HG02970 (cell line): ENCODE measurements at regions not wholly inside any gene's neighbourhood (a gene's known extent, or its start where the extent isn't known, plus 50 kb on each side); places are given as distances from the start of the nearest gene placed in this dataset.

Source experiments
- ATAC-seq: cut with Tn5 transposase; IDR thresholded peaks from one replicate; pipeline ENCODE4 v1.9.1; 2021; ENCODE audit warnings: mild to moderate bottlenecking, moderate library complexity, moderate number of reproducible peaks; ENCODE audit not compliant: unreplicated experiment, low FRiP score

- ATAC-seq = no peak
Observed at GRCh38 chr20:6504179-6504578, 263.3 kb upstream of the BMP2 start.

DNA sequence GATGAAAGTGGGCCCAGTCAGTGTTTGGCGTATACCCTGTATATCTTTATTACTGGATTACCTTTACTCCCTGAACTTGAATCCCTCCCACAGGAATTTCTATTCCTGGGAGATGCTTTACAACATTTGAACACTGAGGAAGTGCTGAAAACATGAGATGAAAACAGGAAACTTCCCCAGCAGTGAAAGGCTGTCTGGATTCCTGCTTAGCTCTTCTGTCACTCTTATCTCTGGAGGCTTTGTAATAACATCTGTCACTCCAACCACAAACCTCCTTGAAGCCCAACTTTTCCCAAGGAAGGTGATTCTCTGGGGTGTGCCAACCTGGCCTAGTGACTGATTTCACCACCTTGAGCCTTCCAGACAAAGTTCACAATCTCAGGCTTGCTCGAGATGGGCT lies 264.5 kb upstream of the BMP2 start:
- no peak for ATAC-seq

DNA sequence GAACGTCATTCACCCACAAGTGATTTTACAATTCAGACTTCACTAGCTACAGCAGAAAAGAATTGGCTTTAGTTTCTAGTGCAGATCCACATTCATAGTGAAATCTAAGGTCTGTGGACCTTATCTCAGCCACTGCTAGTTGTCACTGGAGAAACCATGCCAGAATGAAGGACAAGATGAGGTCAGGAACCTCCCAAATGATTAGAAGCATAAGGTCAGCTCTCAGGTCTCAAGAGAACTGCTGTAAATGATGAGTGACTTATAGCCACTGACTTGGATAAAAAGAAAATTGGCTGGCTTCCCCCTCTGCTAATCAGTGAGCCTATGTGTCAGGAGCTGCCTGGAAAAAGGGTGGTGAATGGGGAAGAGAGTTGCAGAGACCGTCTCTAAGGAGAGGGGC lies 265.3 kb upstream of the BMP2 start:
- ATAC-seq = no peak

- ATAC-seq = no peak
Observed at GRCh38 chr20:6501061-6501460, 266.4 kb upstream of the BMP2 start.

DNA sequence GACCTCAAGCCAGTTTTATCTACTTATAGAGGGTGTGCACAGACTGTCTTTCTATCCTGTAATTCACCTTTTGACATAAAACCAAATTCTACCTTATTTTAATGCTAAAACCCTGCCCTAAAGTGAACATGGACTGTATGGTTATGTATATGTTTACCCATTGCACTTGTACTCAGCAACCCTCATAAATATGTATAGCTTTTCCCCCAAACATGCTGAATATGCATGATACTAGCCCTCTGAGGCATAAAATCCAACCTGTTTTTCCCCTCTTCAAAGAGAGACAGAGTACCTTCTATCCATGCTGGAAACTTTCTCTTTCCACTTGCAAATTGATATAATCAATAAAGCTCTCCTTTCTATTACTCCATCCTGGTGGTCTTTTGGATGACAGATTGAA lies 267.9 kb upstream of the BMP2 start:
- no peak for ATAC-seq

- no peak for ATAC-seq
Observed at GRCh38 chr20:6496874-6497273, 270.6 kb upstream of the BMP2 start.

DNA sequence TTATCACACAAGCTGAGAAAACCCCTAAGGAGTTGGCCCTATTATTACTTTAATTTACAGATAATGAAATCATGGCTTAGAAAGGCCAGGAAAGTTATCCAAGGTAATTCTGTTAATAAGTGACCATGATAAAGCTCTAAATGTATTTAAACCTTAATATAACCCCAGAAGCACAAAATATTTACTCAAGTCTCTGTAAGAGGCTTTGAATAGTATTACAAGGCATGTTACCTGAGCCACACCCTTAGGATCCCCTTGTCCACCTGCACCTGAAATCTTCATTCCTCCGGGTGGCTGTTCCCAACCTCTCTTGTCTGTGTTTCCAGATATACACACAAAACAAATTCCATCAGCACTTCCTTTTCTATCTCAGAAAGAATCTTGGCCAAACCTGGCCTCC lies 271.6 kb upstream of the BMP2 start:
- no peak for ATAC-seq

DNA sequence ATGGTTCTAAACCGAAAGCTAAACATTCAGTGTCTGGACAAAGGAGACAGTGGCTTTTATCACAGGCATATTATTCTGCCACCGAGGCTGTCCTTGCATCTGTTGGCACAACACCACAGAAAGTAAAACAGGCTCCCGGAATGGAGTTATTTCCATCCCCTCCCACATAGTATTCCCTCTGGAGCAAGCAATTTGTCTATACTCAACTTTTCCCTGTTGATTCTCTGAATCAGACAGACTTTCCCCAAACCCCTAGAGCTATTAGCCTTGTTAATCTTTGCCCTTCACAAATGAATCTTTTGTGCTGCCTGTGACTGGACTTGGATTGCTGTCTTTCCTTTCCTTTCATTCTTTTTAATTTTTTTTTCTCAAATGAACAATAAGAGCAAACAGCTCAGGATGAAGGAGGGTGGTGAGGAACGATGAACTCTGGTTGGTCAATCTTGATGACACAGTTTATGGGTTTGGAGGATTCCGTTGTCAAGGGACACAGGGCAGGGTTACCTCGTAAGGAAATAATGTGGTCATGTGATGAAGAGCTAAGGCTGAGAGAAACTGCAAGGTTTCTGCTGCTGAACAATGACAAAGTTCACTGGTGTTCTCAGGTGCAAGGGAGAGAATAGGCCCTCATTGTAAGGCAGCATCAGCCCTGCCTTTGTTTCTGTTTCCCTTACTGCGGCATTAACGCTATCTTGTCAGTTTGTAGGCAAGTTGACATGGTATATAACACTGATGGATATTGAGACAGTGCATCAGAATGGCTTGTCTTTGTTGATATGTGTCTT lies 275.0 kb upstream of the BMP2 start:
- no peak for ATAC-seq

- no peak for ATAC-seq
Observed at GRCh38 chr20:6490849-6491248, 276.6 kb upstream of the BMP2 start.

DNA sequence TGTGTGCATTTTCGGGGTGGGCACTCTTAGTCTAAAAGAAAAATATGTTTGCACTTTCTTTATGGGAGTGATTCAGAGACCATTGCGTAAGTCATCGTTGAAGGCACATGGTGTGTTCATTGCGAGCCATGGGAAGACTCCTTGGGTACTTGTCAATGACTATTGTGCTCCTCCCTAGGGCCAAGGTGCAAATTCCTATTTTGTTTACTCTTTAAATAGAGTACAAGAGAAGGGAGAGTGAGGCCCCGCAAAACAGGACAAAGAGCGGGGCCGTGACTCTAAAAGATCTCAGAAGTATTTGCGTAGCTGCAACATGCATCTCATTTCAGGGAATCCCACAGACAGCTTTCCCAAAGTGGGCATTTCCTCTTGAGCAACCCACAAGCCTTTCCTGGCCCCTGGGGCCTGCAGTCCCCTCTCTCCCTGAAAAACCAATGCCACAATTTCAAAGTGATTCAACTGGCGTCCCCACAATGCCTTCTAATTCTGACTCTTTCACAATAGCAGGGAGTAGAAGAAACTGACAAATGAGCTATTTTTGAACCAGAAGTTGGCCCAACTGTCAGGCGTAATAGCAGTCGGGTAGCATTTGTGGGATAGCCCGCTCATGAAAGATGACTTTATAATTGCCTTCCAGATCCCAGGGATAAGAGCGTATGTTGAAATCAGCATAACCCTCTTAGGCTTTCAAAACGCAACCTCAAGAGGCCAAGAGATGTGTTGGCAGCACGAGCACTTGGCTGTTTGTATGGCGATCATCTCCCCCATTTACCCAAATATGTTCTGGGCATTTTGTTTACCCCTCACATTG lies 277.9 kb upstream of the BMP2 start:
- no peak for ATAC-seq

DNA sequence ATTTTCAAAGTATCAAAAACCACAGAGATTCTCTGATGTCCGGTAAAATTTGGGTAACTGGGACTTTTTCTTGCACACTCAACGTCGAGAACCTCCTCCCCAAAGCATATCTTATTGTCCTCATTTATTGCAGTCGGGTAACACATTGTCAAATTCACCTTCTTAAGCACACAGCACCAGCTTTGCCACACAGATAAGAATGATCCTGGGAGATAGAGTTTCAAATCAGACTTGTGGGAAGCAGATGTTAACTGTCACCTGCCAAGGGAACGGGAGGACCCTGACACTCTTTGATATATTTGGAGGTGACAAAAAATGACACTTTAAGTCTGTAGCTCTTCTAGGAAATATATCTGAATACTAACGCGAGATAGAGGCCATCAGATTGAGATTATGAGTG lies 282.1 kb upstream of the BMP2 start:
- no peak for ATAC-seq

DNA sequence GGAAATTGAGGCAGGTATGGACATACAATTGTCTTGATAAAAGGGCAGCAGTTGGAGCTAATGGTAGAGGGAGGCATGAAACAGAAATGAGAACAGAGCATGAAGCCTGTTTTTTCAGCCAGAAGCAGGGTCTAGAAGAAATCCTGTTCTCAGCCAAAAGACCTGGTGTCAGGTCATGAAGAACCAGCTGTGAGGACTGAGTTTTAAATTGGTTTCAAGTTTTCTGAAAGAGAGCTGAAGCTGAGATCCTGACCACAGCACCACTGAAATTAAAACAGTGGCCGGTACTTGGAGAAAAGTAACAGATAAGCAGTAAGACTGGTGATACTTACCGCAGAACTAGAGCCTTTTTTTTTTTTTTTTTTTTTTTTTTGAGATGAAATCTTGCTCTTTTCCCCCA lies 283.8 kb upstream of the BMP2 start:
- no peak for ATAC-seq

DNA sequence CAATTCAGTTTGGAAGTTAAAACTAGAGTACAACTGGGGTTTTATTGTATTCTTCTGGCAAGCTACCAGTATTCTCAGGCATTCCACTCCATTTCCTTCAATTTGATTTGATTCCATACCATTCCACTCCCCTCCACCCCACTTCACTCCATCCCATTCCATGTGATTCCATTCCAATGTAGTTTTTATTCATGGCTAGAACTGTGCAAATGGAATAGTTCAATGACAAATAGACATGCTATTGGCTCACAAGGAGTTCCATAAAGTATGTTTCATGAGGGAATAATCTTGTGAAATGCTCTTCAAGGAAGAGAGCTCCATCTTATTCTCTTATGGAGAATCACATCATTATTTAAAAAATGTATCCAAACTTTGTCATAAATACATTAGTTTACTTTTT lies 285.0 kb upstream of the BMP2 start:
- no peak for ATAC-seq

DNA sequence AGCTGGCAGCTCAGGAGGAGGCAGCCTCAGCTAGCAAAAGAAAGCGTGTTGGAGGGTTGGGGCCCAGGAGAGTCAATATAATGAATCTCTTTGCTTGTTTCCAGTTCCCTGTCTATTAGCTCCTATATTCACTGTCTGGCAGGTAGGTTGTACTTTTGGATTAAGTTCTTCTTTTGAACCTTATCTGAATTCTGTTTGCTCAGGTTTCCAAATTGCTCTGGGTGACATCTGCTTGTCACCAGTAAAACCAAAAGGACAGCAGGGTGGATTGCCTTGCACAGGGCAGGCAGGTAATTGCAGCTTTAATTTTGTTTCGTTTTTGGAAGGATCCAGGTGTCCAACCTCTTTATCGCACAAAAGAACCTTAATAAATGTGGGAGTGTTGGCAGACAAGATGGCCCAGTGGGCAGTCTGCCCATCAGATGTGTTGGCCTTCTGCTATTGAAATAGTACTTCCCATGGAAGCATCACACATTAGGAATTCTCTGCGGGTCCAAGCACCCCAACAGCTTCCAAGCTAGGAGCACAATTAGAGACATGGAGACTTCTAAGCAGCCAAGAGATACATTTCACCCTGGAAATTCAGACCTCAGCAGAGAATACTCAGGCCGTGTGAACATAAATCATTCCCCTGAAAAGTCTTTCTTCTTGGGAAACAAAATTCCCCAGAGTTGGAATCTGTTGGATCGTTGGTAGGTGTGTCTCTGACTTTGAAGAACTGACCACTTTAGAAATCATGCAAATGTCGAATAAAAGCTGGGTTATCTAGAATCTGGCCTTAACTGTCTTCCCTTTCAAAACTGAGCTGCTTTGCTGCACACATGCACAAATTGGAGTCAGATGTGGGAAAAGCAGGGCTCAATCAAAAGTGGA lies 286.9 kb upstream of the BMP2 start:
- no peak for ATAC-seq

- ATAC-seq = no peak
Observed at GRCh38 chr20:6473197-6473596, 294.3 kb upstream of the BMP2 start.

DNA sequence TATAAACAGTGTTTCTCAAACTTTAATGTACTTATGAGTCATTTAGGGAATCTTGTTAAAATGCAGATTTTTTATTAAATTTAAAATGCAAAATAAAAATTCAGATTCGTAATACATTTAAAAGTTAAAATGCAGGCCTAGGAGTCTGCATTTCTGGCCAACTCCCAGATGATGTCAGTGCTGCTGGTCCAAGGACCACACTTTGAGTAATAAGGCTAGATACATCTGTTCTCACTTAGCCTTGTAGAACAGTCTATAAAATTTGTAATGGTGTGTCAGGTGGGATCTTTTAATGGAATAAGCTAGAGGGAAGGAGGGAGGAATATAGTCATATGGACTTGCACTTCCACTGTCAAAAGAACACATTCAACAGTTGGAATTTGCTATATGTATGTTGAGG lies 295.6 kb upstream of the BMP2 start:
- ATAC-seq = no peak

DNA sequence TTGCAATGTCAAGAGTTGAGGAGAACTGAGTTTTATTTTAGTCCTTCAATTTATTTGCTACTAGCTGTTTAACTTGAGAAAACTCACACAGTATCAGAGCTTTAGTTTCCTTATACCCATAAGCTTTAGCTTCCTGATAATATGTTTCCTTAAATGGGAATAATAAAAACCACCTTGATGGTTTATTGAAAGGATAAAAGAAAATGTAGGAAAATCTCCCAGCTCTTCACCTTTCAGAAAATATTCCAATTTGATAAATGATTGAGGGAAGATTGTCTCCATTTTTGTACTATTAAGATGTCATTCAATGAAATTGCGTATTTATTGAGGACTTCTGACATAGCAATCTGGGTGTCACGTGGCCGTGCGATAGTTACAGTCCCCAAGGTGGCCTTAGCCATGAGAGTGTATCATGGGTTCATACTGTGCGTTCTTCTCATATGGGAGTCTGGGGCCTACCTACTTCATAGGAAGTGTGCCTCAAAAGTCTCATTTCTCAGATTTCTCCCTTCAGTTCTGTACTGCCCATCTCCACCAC lies 296.3 kb upstream of the BMP2 start:
- ATAC-seq = no peak

DNA sequence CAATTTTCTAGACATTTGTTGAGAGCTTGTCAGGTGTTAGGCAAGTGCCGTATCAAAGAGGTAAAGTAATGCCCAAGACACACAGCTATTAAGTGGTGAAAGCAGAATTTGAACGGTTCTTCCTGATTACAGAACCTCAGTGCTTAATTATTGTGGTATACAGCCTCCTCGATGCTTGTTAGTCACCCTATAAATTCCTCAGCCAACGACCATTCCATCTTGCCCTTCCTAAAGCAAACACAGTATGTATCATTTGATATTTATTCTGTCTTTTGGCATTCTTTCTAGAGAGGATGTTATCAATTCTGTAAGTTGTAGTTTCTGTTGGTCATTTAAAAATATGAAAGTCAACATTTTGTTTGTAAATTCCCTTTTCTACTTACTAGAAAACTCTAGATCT lies 297.8 kb upstream of the BMP2 start:
- no peak for ATAC-seq

DNA sequence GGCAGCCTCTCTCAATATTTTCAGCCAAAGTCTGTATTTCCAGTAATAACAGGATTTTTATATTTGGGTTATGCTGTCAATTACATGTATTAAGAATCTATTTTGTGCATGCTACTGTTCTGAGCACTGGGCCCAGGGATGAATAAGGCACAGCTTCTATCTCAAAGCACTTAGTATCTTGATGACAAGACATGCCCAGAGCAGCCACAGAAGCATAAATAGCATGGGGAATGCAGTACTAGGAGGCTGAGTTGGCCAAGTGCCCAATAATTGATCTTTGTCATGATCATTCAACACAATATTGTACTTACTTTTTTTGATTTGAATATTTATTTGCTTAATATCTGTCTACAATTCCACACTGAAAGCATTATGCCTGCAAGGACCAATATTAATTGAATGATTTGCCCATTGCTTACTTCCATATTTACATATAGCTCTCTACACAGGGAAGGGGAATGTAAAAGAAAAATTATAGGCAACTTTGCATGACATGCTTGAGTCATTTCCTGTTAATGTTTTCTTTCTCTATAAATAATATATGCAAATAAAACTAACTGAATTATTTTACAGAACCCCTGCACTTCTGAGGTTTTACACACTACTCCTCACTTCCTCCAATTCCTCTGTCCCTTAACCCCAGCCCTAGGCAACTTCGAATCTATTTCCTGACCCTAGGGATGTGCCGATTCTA lies 298.9 kb upstream of the BMP2 start:
- ATAC-seq = no peak

DNA sequence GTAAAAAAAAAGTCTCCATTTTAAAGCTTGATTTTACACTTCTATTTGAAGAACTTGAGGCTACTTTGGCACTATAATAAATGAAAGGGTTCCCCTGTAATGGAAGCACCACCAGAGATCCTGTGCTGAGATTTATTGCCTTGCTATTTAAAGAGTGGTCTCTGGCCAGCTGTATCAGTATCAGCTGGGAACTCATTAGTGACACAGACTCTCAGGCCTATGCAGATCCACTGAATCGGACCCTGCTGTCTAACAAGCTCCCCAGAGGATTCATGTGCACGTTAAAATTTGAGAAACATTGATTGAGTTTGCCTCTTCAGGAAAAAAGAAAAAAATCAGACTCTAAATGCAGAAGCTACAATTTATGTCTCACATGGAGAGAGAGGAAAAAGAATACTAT lies 299.9 kb upstream of the BMP2 start:
- ATAC-seq = no peak
